Stomach (tissue), 4 donors: ENCODE measurements at regions not wholly inside any gene's neighbourhood (a gene's known extent, or its start where the extent isn't known, plus 50 kb on each side); places are given as distances from the start of the nearest gene placed in this dataset.

ENCODE experiments used
- EP300 ChIP-seq: sonication (generic); formaldehyde crosslinking; IDR thresholded peaks from one replicate; pipeline ENCODE4 v1.6.1; 2017; ENCODE audit warnings: antibody characterized with exemption
- POLR2A ChIP-seq, 4 donors: fragments of 450-650 bp; IDR thresholded peaks; one replicate each; pipeline ENCODE4 v1.6.1; 2016; ENCODE audit warnings: antibody characterized with exemption in 4 of 4, control low read depth in 2 of 4, mild to moderate bottlenecking in 1 of 4, moderate library complexity in 1 of 4
- POLR2AphosphoS5 ChIP-seq, 3 donors: sonication (generic); formaldehyde crosslinking; IDR thresholded peaks; one replicate each; pipeline ENCODE4 v1.6.1; 2016; ENCODE audit warnings: antibody characterized with exemption in 3 of 3
- TF ChIP-seq, protein P1 (sequence below), 7 experiments: fragments of 450-650 bp in 4 of 7; fragments of 200-600 bp in 3 of 7; sonication (generic) in 3 of 7; IDR thresholded peaks; one replicate each; pipeline ENCODE4 v1.5.1; 2016 to 2019; ENCODE audit warnings: antibody characterized with exemption in 7 of 7, control low read depth in 2 of 7, mild to moderate bottlenecking in 1 of 7

DNA sequence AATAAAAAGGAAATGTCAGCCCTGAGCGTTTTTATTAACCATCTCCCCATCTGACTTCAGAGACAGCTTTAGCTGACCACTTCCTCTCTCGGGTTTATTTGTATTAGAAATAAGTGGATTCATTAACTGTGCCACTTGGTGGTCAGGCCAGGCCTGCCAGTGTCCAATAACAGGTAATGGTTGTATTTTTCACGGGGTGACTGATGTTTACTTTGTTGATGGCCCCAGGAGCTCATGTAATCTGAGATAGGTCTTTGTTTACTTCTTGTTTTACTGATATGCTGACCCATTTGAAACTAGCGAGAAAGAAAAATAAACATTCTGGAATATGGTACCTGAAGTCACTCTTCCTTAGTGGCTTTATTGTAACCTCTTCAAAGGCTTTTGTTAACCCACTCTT lies 504.3 kb upstream of the SLC35B3 start:
- no peak for TF ChIP-seq POLR2AphosphoS5 (IDR thresholded peaks at IDR 0.05)
- TF ChIP-seq POLR2A (IDR thresholded peaks at IDR 0.05) = no peak
- TF ChIP-seq, protein P1, sequence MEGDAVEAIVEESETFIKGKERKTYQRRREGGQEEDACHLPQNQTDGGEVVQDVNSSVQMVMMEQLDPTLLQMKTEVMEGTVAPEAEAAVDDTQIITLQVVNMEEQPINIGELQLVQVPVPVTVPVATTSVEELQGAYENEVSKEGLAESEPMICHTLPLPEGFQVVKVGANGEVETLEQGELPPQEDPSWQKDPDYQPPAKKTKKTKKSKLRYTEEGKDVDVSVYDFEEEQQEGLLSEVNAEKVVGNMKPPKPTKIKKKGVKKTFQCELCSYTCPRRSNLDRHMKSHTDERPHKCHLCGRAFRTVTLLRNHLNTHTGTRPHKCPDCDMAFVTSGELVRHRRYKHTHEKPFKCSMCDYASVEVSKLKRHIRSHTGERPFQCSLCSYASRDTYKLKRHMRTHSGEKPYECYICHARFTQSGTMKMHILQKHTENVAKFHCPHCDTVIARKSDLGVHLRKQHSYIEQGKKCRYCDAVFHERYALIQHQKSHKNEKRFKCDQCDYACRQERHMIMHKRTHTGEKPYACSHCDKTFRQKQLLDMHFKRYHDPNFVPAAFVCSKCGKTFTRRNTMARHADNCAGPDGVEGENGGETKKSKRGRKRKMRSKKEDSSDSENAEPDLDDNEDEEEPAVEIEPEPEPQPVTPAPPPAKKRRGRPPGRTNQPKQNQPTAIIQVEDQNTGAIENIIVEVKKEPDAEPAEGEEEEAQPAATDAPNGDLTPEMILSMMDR (IDR thresholded peaks at IDR 0.05) = no peak
- TF ChIP-seq EP300 = no peak
